Immature natural killer cell (primary cell): ENCODE measurements at regions not wholly inside any gene's neighbourhood (a gene's known extent, or its start where the extent isn't known, plus 50 kb on each side); places are given as distances from the start of the nearest gene placed in this dataset.

Source experiments
- DNase-seq, 3 donors: peaks; one replicate each; pipeline ENCODE4 v3.0.0; 2022; ENCODE audit warnings: mixed read lengths in 1 of 3
- H3K27ac Mint-ChIP-seq, 6 donors: one replicate each; pipeline ENCODE4 v1.8.0; 2020; ENCODE audit warnings: mixed read lengths in 6 of 6, mild to moderate bottlenecking in 5 of 6, inconsistent platforms in 4 of 6, moderate library complexity in 3 of 6
- H3K27me3 Mint-ChIP-seq, 3 donors: one replicate each; pipeline ENCODE4 v1.8.0; 2020 to 2021; ENCODE audit warnings: low read depth in 3 of 3, mild to moderate bottlenecking in 3 of 3, mixed read lengths in 3 of 3, moderate library complexity in 3 of 3, inconsistent platforms in 1 of 3
- H3K36me3 Mint-ChIP-seq, 3 donors: one replicate each; pipeline ENCODE4 v1.8.0; 2020; ENCODE audit warnings: mixed read lengths in 3 of 3, inconsistent platforms in 2 of 3, mild to moderate bottlenecking in 2 of 3
- H3K4me1 Mint-ChIP-seq, 2 donors: one replicate each; pipeline ENCODE4 v1.8.0; 2020; ENCODE audit warnings: inconsistent platforms in 2 of 2, mild to moderate bottlenecking in 2 of 2, mixed read lengths in 2 of 2, moderate library complexity in 1 of 2
- H3K4me3 Mint-ChIP-seq, 5 donors: one replicate each; pipeline ENCODE4 v1.8.0; 2020; ENCODE audit warnings: mild to moderate bottlenecking in 5 of 5, mixed read lengths in 5 of 5, inconsistent platforms in 3 of 5, moderate library complexity in 3 of 5
- H3K9me3 Mint-ChIP-seq, 6 donors: one replicate each; pipeline ENCODE4 v1.8.0; 2020; ENCODE audit warnings: mild to moderate bottlenecking in 6 of 6, mixed read lengths in 6 of 6, inconsistent platforms in 4 of 6, moderate library complexity in 3 of 6

DNA sequence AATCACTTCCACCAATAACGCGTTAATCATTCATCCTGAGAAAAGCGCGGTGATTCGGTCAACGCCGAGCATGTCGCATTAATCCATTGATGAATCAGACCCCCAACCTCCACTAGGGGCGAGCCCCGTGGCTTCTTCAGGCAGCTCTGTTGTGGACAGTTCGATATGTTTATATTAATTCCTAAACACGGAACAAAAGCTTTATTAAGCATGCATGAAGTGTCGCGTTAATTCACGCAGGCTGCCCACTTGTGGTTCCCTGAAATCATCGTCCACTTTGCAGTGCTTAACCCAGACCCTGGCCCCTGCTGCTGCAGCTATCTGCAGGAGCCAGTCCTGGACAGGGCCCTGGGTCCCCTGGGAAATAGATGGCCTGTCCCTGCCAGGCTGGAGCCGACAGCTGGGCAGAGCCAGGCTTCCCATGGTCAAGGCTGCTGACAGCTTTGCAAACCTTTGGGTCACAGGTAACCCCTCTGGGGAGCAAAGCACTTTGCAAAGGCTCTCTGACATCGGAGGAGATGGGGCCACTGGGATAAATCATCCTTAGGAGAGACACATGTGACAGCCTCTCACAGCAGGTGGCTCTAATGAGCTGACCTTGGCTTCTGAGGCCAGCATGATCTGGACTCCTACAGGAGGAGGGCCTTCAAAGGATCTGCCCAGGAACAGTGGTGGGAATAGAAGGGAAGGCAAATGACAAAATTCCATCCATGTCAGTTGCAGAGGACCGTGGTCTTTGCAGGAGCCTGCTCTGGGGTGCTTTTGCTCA, 137.0 kb upstream of the AJAP1 start:
- Mint-ChIP-seq H3K4me3 (no peak overlapping the region), H3K4me1 (no peaks in the 10 kb centered on the region), H3K36me3 (no peaks in the 10 kb centered on the region), H3K27me3 (peaks cover 1 to 3% (median 2%) of the 10 kb centered on the region in 3 donors), H3K9me3 (no peaks in the 10 kb centered on the region), H3K27ac (no peak overlapping the region)
- DNase-seq: no peak

DNA sequence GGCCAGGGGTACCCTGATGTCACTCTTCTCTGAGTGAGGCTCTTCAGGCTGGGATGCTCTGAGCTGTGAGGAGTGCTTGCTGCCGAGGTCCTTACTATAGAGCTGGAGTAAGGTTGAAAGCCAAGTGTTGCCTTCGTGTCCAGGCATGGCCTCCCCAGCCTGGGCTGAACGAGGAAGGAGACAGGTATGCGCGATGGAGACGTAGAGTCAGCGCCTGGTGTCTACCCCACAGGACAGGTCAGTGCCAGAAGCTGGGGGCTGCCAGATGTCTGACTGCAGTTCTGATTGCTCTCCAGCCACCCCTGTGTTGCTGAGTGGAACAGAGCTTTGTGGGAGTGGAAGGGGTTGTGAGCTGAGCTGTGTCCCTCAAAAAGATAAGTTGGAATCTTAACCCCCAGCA, 135.8 kb upstream of the AJAP1 start:
- Mint-ChIP-seq H3K27me3 (peaks cover 1 to 3% (median 2%) of the 10 kb centered on the region in 3 donors), H3K36me3 (no peaks in the 10 kb centered on the region), H3K4me1 (no peaks in the 10 kb centered on the region), H3K4me3 (no peak overlapping the region), H3K9me3 (no peaks in the 10 kb centered on the region), H3K27ac (no peak overlapping the region)
- DNase-seq: no peak

DNA sequence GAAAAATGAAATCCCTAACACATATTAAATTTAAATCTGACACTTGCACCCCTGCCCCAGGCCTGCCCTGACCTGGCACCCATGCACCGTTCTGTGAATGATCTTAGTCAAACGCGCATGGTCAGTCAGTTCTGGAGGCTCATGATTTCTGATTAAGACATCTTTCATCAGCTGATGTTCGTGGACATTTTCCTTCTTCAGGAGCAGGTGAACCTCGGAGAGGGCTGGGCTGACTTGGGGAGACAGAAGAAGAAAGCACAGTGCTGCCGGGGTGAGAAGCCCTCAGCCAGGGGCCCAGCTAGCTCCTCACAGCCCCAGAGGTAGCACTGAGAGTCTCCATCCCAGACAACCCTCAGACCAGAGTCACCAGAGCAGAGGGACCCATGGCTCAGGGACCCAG, 134.5 kb upstream of the AJAP1 start:
- H3K4me3 Mint-ChIP-seq: no peak overlapping the region
- H3K4me1 Mint-ChIP-seq: no peaks in the 10 kb centered on the region
- H3K27ac Mint-ChIP-seq: no peak overlapping the region
- no peaks in the 10 kb centered on the region for H3K36me3 Mint-ChIP-seq
- H3K27me3 Mint-ChIP-seq: peaks cover 0 to 2% (median 1%) of the 10 kb centered on the region in 3 donors
- no peak for DNase-seq
- H3K9me3 Mint-ChIP-seq: no peaks in the 10 kb centered on the region

DNA sequence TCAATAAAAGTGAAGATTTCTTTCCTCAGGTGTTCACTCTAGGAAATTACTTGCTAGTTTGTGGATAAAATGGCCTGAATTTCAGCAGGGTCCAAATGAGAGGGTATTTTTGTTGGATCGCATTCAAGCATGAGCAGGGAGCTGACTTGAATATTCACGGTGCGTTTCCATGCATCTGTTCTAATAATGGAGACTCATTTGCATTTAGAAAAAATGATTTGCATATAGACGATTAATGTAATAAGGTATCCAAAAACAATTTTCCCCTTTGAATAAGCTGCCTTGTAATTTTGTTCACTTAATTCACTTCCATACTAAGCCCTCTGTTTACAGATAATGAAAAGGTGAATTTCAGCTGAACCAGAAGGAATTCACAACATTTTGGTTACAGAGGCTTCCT, 130.9 kb upstream of the AJAP1 start:
- H3K27me3 Mint-ChIP-seq: peaks cover 0 to 2% (median 1%) of the 10 kb centered on the region in 3 donors
- H3K27ac Mint-ChIP-seq: no peak overlapping the region
- H3K9me3 Mint-ChIP-seq: no peaks in the 10 kb centered on the region
- no peaks in the 10 kb centered on the region for H3K36me3 Mint-ChIP-seq
- no peak overlapping the region for H3K4me3 Mint-ChIP-seq
- DNase-seq: no peak
- H3K4me1 Mint-ChIP-seq: no peaks in the 10 kb centered on the region

DNA sequence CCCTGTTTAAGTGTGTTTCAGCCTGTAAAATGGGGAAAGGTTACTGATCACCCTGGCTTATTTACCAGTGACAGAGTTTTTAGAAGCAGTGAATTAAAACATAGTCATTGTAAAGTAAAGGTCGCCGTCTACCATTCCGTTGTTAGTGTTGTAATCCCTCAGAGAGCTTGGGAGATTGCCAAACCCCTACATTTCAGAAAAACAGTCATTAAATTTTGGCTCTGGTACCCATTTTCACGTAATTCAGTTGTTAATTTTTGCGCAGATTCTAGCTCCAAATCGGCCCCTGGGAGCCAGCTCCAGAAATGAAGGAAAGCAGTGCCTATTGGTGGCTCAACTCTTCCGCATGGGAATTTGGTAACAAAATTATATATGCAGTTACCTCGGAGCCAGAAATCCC, 127.7 kb upstream of the AJAP1 start:
- Mint-ChIP-seq H3K36me3 (no peaks in the 10 kb centered on the region), H3K4me3 (no peak overlapping the region), H3K27me3 (peaks cover 0 to 5% (median 0%) of the 10 kb centered on the region in 3 donors), H3K9me3 (no peaks in the 10 kb centered on the region), H3K4me1 (no peaks in the 10 kb centered on the region), H3K27ac (no peak overlapping the region)
- no peak for DNase-seq

DNA sequence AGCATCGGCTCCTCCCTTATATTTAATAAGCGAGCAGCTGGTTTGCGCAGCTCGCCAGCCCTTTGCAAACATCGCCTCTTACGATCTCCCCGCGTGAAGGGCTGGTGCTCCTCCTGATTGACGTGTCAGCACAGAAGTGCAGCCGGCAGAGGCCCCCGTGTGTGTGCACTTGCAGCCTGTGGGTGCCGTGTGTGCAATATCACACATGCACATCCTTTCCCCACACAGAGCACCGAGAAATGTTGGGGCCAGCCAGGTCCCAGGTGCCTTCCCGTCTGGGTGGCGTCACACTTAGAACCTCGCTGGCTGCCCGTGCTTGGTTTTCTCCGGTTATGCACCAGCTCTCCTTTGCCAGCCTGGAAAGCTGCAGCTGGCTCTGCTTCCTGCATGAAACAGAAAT, 126.6 kb upstream of the AJAP1 start:
- DNase-seq: no peak
- H3K9me3 Mint-ChIP-seq: no peaks in the 10 kb centered on the region
- no peaks in the 10 kb centered on the region for H3K36me3 Mint-ChIP-seq
- peaks cover 0 to 5% (median 2%) of the 10 kb centered on the region in 3 donors for H3K27me3 Mint-ChIP-seq
- H3K27ac Mint-ChIP-seq: no peak overlapping the region
- no peak overlapping the region for H3K4me3 Mint-ChIP-seq
- H3K4me1 Mint-ChIP-seq: no peaks in the 10 kb centered on the region

DNA sequence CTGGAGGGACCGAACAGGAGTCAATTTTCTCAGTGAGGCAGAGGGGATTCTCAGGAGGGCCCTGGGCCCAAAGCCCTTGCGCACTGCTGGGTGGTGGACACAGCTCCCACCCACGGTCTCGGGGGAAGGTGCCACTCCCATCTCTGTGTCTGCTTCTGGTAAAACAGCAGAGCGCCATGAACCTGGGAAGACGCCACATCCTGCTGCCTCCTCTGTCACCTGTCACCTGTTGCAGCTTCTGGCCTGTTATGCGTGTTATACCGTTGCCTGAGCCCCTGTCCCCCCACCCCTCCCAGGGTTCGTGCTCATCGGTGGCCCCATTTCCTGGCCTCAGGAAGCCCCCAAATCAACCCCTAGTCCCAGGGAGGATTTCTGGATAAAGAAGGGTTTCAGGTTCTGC, 125.8 kb upstream of the AJAP1 start:
- H3K36me3 Mint-ChIP-seq: no peaks in the 10 kb centered on the region
- no peak overlapping the region for H3K27ac Mint-ChIP-seq
- no peak for DNase-seq
- H3K4me1 Mint-ChIP-seq: no peaks in the 10 kb centered on the region
- no peaks in the 10 kb centered on the region for H3K9me3 Mint-ChIP-seq
- H3K4me3 Mint-ChIP-seq: no peak overlapping the region
- peaks cover 0 to 5% (median 2%) of the 10 kb centered on the region in 3 donors for H3K27me3 Mint-ChIP-seq

DNA sequence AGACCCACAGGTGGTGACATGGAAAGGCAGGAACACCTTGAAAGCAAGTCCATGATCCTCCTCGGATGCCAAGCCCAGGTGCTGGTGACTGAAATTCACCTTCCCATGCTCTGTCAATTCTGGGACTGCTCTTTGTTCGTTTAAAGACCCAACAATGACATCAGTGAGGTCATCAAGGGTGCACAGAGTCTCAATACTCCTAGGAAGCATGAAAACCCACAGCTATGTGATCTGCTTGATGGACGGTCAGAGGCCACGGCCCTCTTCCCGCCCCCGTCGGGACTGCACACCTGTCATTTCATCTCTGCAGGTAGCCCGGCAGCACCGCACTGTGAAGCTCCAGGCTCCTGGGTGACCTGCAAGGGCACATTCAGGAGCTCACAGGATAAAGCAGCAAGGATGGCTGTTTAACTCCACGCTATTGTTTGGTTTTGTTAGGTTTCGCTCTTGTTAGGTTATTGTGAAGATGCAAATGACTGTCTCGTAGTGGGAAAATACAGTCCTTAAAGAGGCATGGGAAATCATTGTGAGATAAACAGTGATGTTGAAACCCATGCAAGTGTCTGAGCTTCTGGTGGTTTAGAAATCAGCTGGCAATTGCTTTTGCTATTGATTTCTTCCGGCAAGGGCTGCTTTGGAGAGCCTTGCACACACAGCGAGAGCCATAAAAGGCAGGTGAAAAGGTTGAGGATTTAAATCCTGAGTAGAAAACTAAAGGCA, 124.8 kb upstream of the AJAP1 start:
- Mint-ChIP-seq H3K4me1 (no peaks in the 10 kb centered on the region), H3K27me3 (peaks cover 0 to 5% (median 2%) of the 10 kb centered on the region in 3 donors), H3K4me3 (no peak overlapping the region), H3K27ac (no peak overlapping the region), H3K36me3 (no peaks in the 10 kb centered on the region), H3K9me3 (no peaks in the 10 kb centered on the region)
- DNase-seq: no peak

DNA sequence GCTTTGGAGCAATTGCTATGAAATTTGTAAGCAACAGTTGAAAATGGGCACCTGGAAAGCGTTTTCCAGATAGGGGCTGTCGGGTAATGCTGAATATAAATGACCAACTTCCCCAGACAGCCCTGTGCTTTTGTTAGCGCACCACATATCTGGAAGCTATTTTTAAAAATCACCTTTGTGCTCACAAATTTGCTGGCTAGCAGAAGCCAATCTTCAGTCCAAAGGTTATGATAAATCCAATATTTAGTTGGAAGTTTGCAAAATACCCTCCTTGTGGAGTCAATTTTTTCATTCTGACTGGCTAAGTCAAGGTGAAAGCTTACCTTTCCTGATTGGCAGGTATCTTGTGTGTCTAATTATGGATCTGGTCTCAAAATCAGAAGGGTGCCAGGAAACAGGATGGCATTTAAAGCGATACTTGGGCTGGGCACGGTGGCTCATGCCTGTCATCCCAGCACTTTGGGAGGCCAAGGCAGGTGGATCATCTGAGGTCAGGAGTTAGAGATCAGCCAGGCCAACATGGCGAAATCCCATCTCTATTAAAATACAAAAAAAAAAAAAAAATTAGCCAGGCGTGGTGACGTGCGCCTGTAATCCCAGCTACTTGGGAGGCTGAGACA, 124.1 kb upstream of the AJAP1 start:
- Mint-ChIP-seq H3K36me3 (no peaks in the 10 kb centered on the region), H3K4me1 (no peaks in the 10 kb centered on the region), H3K27me3 (peaks cover 2 to 5% (median 2%) of the 10 kb centered on the region in 3 donors), H3K27ac (no peak overlapping the region), H3K4me3 (no peak overlapping the region), H3K9me3 (no peaks in the 10 kb centered on the region)
- DNase-seq: no peak

DNA sequence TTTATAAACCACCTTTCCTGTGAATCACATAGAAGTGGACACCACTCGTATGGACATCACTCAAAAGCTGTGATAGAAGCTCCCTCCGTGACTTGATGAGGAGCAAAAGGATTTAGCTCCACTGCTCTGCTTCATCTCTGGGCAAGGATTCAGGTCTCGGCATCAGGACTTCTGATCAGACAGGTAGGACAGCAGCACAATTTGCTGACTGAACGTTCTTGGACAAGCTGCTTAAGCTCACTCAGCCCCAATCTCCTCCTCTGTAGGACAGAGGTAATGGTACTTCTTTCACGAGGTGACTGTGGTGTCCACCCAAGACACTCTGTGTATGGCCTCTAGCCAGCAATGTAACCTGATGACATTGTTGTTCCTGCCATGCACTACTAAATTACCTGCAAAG, 122.6 kb upstream of the AJAP1 start:
- Mint-ChIP-seq H3K27ac (no peak overlapping the region), H3K9me3 (no peaks in the 10 kb centered on the region), H3K36me3 (no peaks in the 10 kb centered on the region), H3K4me3 (no peak overlapping the region), H3K27me3 (peaks cover 2% of the 10 kb centered on the region in 3 donors), H3K4me1 (no peaks in the 10 kb centered on the region)
- DNase-seq: no peak

DNA sequence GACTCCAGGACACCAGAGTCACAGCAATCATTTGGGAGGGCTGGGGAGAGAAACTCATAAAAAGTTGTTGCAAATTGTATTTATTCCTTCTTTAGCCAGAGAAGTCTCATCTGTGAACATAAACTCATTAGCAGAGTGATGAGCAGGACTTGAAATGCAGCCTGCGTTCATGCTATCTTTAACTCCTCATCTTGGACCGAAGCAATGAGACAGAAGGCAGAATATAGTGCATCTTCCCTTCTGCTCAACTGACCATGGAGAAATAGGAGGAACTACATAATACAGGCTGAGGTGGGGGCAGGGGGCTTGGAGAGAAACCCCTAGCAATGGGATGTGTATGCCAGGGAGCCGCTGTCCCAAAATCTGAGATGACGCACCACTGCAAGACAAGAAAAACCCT, 121.8 kb upstream of the AJAP1 start:
- H3K27ac Mint-ChIP-seq: no peak overlapping the region
- no peaks in the 10 kb centered on the region for H3K4me1 Mint-ChIP-seq
- H3K4me3 Mint-ChIP-seq: no peak overlapping the region
- H3K36me3 Mint-ChIP-seq: no peaks in the 10 kb centered on the region
- DNase-seq: no peak
- peaks cover 2% of the 10 kb centered on the region in 3 donors for H3K27me3 Mint-ChIP-seq
- H3K9me3 Mint-ChIP-seq: no peaks in the 10 kb centered on the region

DNA sequence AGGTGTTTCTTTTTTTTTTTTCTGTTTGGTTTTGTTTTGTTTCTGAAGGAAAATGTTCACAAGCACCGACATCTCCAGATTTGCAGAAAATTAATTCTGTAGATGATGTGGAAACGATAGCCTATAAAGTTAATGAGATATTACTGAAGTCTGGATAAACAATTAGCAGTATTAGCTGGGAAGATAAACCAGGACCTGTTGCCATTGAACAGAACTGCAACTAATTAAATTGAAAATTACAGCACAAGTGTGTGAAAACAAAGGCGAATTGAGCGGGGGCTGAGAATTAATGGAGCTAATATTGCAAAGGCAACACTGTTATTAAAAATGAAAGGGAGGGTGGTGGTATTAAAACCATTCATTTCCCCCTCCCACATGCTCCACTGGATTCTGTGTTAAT, 107.5 kb upstream of the AJAP1 start:
- Mint-ChIP-seq H3K36me3 (no peaks in the 10 kb centered on the region), H3K27ac (no peak overlapping the region), H3K4me1 (no peaks in the 10 kb centered on the region), H3K27me3 (peaks cover 0 to 16% (median 9%) of the 10 kb centered on the region in 3 donors), H3K9me3 (peaks cover 0 to 4% (median 0%) of the 10 kb centered on the region in 6 donors), H3K4me3 (no peak overlapping the region)
- DNase-seq: no peak

DNA sequence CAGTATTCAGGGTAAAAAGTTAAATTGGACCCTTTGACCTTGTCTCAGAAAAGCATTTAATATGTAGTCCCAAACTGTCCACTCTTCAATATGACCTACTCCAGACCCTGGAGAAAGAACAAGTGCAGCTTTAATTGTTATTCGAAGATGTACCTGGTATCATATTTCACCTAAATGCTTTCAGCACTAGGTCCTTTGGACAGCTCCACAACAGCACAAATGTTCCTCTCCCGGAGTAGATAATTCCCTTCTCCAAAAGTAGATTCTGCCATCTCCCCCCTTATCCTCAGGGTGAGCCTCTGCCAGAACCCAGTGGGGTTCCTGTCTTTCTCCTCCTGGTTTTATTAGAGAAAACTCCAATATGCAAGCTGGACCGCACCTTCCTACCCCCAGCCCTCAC, 104.5 kb upstream of the AJAP1 start:
- no peak for DNase-seq
- no peak overlapping the region for H3K27ac Mint-ChIP-seq
- H3K27me3 Mint-ChIP-seq: peaks cover 0 to 18% (median 7%) of the 10 kb centered on the region in 3 donors
- no peak overlapping the region for H3K4me3 Mint-ChIP-seq
- no peaks in the 10 kb centered on the region for H3K9me3 Mint-ChIP-seq
- no peaks in the 10 kb centered on the region for H3K36me3 Mint-ChIP-seq
- no peaks in the 10 kb centered on the region for H3K4me1 Mint-ChIP-seq

DNA sequence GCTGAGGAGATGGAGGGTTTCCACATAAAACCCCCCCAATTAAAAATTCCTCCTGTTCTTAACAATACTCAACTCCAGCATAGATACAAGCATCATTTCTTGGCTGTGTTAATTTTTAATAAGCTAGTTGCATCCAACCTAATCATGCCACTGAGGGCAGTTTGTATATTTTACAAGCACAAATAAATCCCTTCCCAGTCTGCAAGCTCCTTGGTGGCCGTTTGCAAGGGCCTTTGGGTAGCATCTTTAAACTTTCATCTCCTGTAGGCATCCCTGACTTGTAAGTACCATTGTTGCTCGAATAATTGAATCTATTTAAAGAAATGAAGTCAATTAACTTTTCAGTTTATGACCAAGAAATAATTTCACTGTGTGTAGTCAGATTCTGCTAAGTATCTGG, 103.5 kb upstream of the AJAP1 start:
- peaks cover 3 to 15% (median 8%) of the 10 kb centered on the region in 3 donors for H3K27me3 Mint-ChIP-seq
- no peaks in the 10 kb centered on the region for H3K36me3 Mint-ChIP-seq
- H3K9me3 Mint-ChIP-seq: no peaks in the 10 kb centered on the region
- no peak for DNase-seq
- no peak overlapping the region for H3K27ac Mint-ChIP-seq
- no peak overlapping the region for H3K4me3 Mint-ChIP-seq
- no peaks in the 10 kb centered on the region for H3K4me1 Mint-ChIP-seq
